ENCODE measurements at regions not wholly inside any gene's neighbourhood (a gene's known extent, or its start where the extent isn't known, plus 50 kb on each side); places are given as distances from the start of the nearest gene placed in this dataset.

DNA sequence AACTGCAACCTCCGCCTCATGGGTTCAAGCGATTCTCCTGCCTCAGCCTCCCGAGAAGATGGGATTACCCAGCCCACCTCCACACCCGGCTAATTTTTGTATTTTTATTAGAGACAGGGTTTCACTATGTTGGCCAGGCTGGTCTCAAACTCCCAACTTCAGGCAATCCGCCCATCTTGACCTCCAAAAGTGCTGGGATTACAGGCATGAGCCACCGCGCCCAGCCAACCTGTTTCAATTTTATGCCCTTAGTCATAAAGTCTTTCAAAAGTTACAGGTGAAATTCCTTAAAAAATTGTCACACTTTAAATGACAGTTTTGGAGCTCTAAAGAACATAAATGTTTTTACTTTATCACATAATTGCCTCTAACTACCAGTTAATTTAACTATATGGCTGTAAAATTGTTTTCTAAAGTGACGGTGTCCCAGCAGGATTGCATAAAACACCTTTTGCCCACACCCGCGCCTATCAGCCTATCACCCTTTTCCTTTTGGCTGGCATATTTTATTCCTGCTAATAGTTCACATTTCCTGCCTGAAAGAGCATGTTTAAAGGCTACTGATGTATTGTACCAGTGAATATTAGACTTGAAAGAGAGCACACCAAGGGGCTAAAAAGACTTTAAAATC, 164.2 kb upstream of the SEMA6D start:
- no TSS peak for BruUV-seq (replicated peaks)
- Histone ChIP-seq H3K9ac (ENCODE audit: low read length) (no peak overlapping the region), H2AFZ (ENCODE audit: low read length) (no peak overlapping the region), H3K27ac (ENCODE audit: low read length) (no peak overlapping the region), H3F3A (ENCODE audit: low read length, unreplicated experiment) (no peaks in the 10 kb centered on the region), H3K9me3 (ENCODE audit: low read length) (no peaks in the 10 kb centered on the region), H3K4me2 (ENCODE audit: low read length) (no peak overlapping the region), H3K79me2 (ENCODE audit: low read length) (no peaks in the 10 kb centered on the region), H4K20me1 (ENCODE audit: low read length) (no peaks in the 10 kb centered on the region), H3K9me2 (replicated peaks; ENCODE audit: low read length) (no peaks in the 10 kb centered on the region), H3K4me3 (ENCODE audit: low read length) (no peak overlapping the region), H3K4me1 (ENCODE audit: insufficient read depth, low read length) (no peaks in the 10 kb centered on the region), H3K27me3 (ENCODE audit: low read length) (no peaks in the 10 kb centered on the region), H3K36me3 (ENCODE audit: low read depth, low read length) (no peaks in the 10 kb centered on the region)
- POLR2A ChIA-PET (ENCODE audit: unreplicated experiment): no interaction called here
- no peak for ATAC-seq
- CTCF ChIA-PET: no interaction called here
- TF ChIP-seq EZH2phosphoT487 (IDR thresholded peaks at IDR 0.05; ENCODE audit: borderline replicate concordance, low read length) (no peak), EZH2 (IDR thresholded peaks at IDR 0.05; ENCODE audit: low read length, unreplicated experiment) (no peak)
- TF ChIP-seq, protein P1, sequence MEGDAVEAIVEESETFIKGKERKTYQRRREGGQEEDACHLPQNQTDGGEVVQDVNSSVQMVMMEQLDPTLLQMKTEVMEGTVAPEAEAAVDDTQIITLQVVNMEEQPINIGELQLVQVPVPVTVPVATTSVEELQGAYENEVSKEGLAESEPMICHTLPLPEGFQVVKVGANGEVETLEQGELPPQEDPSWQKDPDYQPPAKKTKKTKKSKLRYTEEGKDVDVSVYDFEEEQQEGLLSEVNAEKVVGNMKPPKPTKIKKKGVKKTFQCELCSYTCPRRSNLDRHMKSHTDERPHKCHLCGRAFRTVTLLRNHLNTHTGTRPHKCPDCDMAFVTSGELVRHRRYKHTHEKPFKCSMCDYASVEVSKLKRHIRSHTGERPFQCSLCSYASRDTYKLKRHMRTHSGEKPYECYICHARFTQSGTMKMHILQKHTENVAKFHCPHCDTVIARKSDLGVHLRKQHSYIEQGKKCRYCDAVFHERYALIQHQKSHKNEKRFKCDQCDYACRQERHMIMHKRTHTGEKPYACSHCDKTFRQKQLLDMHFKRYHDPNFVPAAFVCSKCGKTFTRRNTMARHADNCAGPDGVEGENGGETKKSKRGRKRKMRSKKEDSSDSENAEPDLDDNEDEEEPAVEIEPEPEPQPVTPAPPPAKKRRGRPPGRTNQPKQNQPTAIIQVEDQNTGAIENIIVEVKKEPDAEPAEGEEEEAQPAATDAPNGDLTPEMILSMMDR (conservative IDR thresholded peaks at IDR 0.05; ENCODE audit: low read depth, low read length): no peak
- intact Hi-C loops (cut with micrococcal nuclease): no loop called here
- DNase-seq: no peak

GRCh38 chr15:47553947-47554346, 163.4 kb upstream of the SEMA6D start:
- Histone ChIP-seq H3K4me2 (ENCODE audit: low read length) (no peak overlapping the region), H3K9me3 (ENCODE audit: low read length) (no peaks in the 10 kb centered on the region), H3K4me3 (ENCODE audit: low read length) (no peak overlapping the region), H3K4me1 (ENCODE audit: insufficient read depth, low read length) (no peaks in the 10 kb centered on the region), H3F3A (ENCODE audit: low read length, unreplicated experiment) (no peaks in the 10 kb centered on the region), H3K36me3 (ENCODE audit: low read depth, low read length) (no peaks in the 10 kb centered on the region), H2AFZ (ENCODE audit: low read length) (no peak overlapping the region), H3K27me3 (ENCODE audit: low read length) (no peaks in the 10 kb centered on the region), H3K79me2 (ENCODE audit: low read length) (no peaks in the 10 kb centered on the region), H3K9me2 (replicated peaks; ENCODE audit: low read length) (no peaks in the 10 kb centered on the region), H3K9ac (ENCODE audit: low read length) (no peak overlapping the region), H3K27ac (ENCODE audit: low read length) (no peak overlapping the region), H4K20me1 (ENCODE audit: low read length) (no peaks in the 10 kb centered on the region)
- no TSS peak for BruUV-seq (replicated peaks)
- CTCF ChIA-PET: no interaction called here
- intact Hi-C loops (cut with micrococcal nuclease): no loop called here
- no peak for TF ChIP-seq EZH2phosphoT487 (IDR thresholded peaks at IDR 0.05; ENCODE audit: borderline replicate concordance, low read length)
- DNase-seq: no peak
- ATAC-seq: no peak
- POLR2A ChIA-PET (ENCODE audit: unreplicated experiment): no interaction called here

GRCh38 chr15:47561102-47561501, 156.2 kb upstream of the SEMA6D start:
- no peaks in the 10 kb centered on the region for H3K27me3 ChIP-seq (ENCODE audit: low read length)
- DNase-seq (no peak), ATAC-seq (no peak)
- no TSS peak for BruUV-seq (replicated peaks)
- no peak overlapping the region for H2AFZ ChIP-seq (ENCODE audit: low read length)
- H3K27ac ChIP-seq (ENCODE audit: low read length): no peak overlapping the region
- ChIA-PET CTCF (no interaction called here), POLR2A (ENCODE audit: unreplicated experiment) (no interaction called here)
- H3K4me1 ChIP-seq (ENCODE audit: insufficient read depth, low read length): no peaks in the 10 kb centered on the region
- H3K36me3 ChIP-seq (ENCODE audit: low read depth, low read length): no peaks in the 10 kb centered on the region
- H3F3A ChIP-seq (ENCODE audit: low read length, unreplicated experiment): no peaks in the 10 kb centered on the region
- TF ChIP-seq, protein P1 (conservative IDR thresholded peaks at IDR 0.05; ENCODE audit: low read depth, low read length): no peak
- TF ChIP-seq EZH2phosphoT487 (IDR thresholded peaks at IDR 0.05; ENCODE audit: borderline replicate concordance, low read length) (no peak), EZH2 (IDR thresholded peaks at IDR 0.05; ENCODE audit: low read length, unreplicated experiment) (no peak)
- no peaks in the 10 kb centered on the region for H3K9me2 ChIP-seq (replicated peaks; ENCODE audit: low read length)
- H3K9ac ChIP-seq (ENCODE audit: low read length): no peak overlapping the region
- H4K20me1 ChIP-seq (ENCODE audit: low read length): no peaks in the 10 kb centered on the region
- no peak overlapping the region for H3K4me3 ChIP-seq (ENCODE audit: low read length)
- no peaks in the 10 kb centered on the region for H3K9me3 ChIP-seq (ENCODE audit: low read length)
- H3K79me2 ChIP-seq (ENCODE audit: low read length): no peaks in the 10 kb centered on the region
- H3K4me2 ChIP-seq (ENCODE audit: low read length): no peak overlapping the region
- intact Hi-C loops (cut with micrococcal nuclease): no loop called here

All from PC-3 (cell line).